GM21528 (cell line): ENCODE measurements at regions not wholly inside any gene's neighbourhood (a gene's known extent, or its start where the extent isn't known, plus 50 kb on each side); places are given as distances from the start of the nearest gene placed in this dataset.
"Not testable (repeated sequence)": the region's sequence is repeated elsewhere in the genome, so short reads cannot be mapped to it uniquely, and the experiment has no call there.

Experiments
- ATAC-seq: cut with Tn5 transposase; IDR thresholded peaks from one replicate; pipeline ENCODE4 v1.9.1; 2021; ENCODE audit warnings: mild to moderate bottlenecking, moderate library complexity; ENCODE audit not compliant: unreplicated experiment, low FRiP score

GRCh38 chr13:64248371-64249065 is 2832.9 kb upstream of the PCDH20 start:
- no peak for ATAC-seq

- no peak for ATAC-seq
These were observed 2823.7 kb upstream of the PCDH20 start for GRCh38 chr13:64239372-64239771.

DNA sequence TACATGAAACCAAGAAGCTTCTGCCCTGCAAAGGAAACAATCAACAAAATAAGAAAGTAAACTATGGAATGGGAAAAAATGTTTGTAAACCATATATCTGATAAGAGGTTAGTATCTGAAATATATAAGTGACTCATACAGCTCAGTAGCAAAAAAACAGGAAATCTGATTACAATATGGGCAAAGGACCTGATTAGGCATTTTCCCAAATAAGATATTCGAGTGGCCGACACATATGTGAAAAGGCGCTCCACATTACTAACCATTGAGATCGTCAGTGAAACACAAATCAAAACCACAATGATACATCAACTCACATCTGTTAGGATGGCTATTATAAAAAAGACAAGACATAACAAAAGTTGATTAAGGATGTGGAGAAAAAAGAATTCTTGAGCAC is 2818.6 kb upstream of the PCDH20 start:
- no peak for ATAC-seq

DNA sequence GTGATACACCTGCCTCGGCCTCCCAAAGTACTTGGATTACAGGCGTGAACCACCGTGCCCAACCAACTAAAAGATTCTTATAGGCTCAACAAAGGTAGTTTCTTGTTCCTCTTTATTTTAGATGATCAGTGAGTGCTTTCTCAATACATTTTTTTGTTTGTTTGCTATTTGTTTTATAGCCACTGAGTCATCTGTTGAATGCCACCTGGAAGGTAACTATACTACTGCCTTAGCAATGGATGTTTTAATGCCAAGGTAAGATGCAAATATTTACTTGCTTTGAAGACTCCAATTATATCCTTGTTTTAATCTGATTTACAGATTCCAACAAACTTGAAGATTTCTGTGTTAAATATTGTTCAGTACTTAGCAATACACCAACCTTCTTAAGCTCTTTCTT is 2807.4 kb upstream of the PCDH20 start:
- ATAC-seq: no peak

- ATAC-seq: no peak
These were observed 2791.0 kb upstream of the PCDH20 start for GRCh38 chr13:64206430-64207225.

- no peak for ATAC-seq
These were observed 2786.9 kb upstream of the PCDH20 start for GRCh38 chr13:64202517-64202916.

GRCh38 chr13:64197232-64197631 is 2781.6 kb upstream of the PCDH20 start:
- ATAC-seq: no peak

DNA sequence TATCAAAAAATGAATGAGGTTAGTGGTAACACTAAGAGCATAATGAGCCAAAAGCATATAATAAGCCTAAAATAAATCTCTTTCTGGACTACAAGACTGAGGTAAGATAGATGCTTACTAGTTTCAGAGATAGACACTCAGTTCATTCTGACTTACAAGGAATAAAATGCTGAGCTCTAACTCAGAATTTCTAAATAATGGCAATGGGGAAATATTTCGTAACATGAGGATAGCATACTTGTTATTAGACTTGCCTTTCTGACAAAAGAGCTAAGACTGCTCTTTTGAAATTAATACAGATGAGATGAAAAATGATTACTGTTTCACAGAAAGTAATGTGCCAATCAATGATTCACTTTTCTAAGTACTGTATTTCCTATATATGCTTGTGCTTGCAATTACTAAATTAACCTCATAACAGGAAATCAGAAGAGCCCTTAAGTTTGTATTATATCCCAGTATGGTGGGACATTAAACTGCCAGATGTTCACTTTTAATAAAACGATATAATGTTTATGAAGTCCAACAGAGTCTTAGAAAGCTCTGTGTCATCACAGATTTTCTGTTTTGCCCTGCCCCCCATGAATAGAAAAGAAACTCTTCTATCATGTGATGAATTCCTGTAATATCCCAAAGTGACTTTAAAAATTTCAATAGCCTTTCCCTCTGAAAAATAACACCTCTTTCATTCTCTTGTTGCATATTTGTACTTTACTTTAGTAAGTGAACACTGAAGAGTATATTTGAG is 2771.0 kb upstream of the PCDH20 start:
- ATAC-seq: no peak

GRCh38 chr13:64186071-64186470 is 2770.4 kb upstream of the PCDH20 start:
- ATAC-seq: no peak

GRCh38 chr13:64180756-64181155 is 2765.1 kb upstream of the PCDH20 start:
- no peak for ATAC-seq

- no peak for ATAC-seq
These were observed 2750.2 kb upstream of the PCDH20 start for GRCh38 chr13:64165826-64166225.

- ATAC-seq: no peak
These were observed 2748.8 kb upstream of the PCDH20 start for GRCh38 chr13:64164435-64164834.

- no peak for ATAC-seq
These were observed 2744.8 kb upstream of the PCDH20 start for GRCh38 chr13:64160479-64160878.

DNA sequence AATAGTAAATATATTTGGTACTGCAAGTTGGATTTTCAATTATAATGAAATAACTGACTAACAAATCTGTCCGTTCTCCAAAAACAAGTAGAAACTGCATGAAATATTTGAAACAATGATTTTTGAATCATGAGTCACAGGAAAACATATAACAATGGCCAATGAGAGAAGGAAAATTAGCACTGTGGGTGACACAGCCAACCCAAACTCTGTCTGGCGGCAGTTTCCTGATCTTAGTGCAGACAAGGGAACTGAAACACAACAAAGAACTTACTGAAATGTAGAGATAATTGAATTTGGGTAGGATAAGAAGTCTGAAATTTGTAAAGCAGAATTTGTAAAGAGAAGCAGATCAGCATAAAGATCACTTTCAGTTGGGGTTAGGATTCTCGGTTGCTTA is 2743.3 kb upstream of the PCDH20 start:
- ATAC-seq: no peak

GRCh38 chr13:64154514-64154913 is 2738.9 kb upstream of the PCDH20 start:
- ATAC-seq: no peak

DNA sequence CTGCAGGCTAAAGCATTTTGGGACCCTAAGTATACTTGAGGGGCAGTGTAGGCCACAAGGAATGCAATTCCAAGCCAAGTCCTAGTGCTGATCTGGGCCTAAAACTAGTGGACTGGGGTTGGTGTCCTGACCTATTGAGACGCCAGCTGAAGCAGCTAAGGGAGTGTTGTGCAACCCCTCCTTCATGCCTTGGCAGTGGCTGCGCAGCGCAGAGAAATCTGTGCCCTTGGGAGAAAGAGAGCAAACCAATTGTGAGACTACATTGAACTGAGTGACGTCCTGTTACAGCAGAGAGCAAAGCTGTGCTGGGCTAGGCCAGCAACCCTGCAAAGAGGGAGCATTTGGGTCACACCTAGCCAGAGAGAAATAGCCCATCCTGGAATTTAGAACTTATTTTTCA is 2715.0 kb upstream of the PCDH20 start:
- no peak for ATAC-seq

GRCh38 chr13:64130171-64130570 is 2714.5 kb upstream of the PCDH20 start:
- no peak for ATAC-seq

- ATAC-seq: no peak
These were observed 2712.2 kb upstream of the PCDH20 start for GRCh38 chr13:64127856-64128255.

DNA sequence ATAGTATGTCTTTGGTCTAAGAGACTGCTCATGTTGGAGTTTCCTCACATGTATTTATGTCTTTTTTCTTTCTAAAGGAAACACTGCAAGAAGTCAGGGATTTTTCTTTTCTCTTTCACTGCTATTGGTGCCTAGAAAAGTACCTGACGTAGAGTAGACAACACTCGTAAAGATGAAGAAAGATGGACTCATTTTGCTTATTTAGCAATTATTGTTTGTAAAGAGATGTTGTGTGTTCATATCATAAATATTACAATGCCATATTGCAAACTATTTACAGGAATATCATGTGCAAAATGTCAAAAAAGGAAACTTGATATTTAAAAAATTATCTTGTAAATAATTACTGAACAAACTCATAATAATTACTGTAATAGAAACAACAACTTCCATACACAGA is 2711.5 kb upstream of the PCDH20 start:
- no peak for ATAC-seq

DNA sequence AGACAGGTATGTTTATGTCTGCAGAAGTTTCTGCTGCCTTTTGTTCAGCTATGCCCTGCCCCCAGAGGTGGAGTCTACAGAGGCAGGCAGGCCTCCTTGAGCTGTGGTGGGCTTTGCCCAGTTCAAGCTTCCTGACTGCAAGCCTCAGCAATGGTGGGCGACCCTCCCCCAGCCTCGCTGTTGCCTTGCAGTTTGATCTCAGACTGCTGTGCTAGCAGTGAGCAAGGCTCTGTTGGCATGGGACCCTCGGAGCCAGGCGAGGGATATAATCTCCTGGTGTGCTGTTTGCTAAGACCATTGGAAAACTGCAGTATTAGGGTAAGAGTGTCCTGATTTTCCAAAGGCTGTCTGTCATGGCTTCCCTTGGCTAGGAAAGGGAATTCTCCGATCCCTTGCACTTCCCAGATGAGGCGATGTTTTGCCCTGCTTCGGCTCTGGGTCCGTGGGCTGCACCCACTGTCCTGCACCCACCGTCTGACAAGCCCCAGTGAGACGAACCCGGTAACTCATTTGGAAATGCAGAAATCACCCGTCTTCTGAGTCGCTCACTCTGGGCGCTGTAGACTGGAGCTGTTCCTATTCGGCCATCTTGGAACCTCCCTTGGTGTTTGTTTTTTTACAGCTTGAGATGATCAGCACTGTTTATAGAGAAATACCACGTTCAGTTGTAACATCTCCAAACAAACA is 2705.5 kb upstream of the PCDH20 start:
- ATAC-seq: not testable (repeated sequence)

DNA sequence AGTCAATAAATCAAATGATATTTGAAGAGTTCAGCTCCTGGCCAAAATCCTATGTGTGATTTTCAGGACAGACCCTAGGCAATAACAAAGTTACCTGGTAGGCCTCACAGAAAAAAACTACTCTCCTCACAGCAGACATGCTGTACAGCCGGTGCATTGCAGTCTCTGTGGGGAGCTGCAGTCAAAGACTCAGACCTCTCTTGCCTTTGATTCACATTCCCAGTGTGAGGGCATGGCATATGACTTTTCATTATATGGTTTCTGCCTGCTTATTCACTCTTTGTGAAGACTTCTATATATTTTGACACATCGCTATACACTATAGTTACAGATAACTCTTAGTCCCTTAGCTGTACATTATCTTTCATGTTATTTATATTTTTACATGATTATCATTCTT is 2684.3 kb upstream of the PCDH20 start:
- no peak for ATAC-seq
